GM19463 (cell line): ENCODE measurements at regions not wholly inside any gene's neighbourhood (a gene's known extent, or its start where the extent isn't known, plus 50 kb on each side); places are given as distances from the start of the nearest gene placed in this dataset.

Source experiments
- ATAC-seq: cut with Tn5 transposase; IDR thresholded peaks from one replicate; pipeline ENCODE4 v1.9.1; 2021; ENCODE audit warnings: mild to moderate bottlenecking, moderate library complexity; ENCODE audit not compliant: unreplicated experiment

DNA sequence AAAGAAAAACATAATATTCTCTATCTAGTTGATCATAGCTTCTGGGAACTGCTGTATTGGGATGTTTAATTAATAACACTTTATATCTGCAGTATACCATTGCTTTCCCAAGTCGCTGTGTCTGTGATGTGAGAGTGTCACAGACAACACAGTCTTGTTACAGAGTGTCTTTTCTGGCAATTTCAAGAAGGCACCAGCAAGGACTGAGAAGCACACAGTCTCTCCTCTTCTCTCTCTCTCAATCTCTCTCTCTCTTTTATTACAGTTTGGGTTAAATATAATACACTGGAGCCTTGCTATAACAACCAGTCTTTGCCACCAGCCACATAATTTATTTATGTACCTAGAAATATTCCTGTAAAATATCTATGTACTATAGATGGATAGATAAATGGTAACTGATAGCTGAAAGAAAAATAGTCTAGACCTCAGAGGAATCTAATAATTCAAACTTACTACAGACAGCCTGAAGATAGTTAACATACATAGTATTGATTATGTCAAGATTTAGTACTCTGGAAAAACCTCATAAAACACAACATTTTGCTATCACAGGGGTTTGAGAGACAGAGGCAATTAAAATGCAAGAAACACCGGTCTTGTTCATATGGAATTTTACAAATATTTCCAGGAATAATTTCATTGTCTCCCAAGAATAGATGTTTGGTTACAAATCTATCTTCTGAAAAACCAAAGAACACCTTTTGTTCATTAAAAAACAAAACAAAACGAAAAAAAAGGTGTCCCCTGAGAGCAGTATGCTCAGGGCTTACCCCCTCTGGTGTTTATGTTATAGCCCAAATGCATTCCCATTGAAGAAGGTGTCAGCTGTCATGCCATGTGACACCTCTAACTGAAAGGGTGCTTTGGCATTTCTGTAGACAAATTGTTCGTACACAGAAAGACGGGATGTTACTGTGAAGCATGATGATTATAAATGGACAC lies 507.8 kb downstream of the TBC1D4 start:
- ATAC-seq = no peak

DNA sequence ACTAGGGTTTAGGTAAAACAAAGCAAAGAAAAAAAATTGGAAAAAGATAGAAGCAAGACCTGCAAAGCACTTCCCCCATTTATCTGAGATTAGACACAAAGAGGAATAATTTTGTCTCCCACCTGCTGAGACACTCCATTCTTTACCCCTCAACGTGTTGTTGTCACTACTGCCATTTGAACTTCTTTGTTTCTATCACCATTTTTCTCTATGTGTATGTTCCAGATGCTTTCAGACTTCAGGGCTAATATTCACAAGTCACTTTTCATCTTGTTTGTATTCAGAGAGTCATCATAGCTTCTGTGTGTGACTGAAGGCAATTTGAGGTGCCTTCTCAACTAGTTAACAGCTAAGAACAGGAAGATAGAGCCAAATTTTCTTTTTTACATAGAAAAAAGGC lies 512.5 kb downstream of the TBC1D4 start:
- ATAC-seq = no peak

DNA sequence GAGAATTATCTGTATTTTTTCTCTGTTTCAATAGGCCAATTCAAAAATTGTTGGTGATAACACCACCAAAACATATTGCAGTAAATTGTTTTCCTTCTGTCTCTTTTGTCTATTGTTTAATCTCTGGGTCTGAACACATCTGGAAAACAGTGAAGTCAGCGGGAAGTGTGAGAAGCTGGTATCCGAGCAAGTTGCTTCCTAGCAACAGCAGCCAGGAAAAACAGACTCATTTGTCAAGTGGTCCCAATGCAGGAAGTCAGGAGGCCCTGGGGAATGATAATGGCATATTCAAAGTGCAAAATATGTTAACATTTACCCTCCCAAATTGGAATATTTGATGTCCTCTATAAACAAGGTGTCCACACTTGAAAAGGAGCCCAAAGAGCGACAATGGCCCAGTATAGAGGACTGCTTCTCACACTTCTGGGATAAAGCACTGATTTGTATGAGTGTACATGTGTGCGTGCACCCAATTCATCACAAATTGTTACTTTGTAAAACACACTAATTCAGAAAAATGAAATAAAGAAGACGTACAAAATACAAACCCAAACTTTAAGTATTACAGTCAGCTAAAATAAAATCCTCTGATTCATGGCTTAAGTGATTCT lies 515.0 kb downstream of the TBC1D4 start:
- no peak for ATAC-seq

DNA sequence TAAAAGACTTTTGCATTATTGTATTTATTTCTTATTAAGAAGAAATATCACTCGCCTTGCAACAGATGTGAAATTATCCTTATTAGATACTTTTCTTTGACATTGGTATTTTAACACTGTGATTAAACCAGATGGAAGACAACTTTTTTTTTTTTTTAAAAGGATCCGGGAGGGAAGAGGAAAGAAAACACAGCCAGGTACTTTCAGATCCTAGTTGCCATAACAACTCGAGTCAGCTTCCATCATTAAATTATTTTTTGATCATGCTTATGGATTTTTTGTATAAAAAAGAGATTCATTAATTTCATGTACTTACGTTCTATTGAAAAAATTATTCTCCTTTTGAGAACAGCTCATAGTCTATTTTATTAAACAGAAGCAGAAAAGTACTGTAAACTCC lies 515.7 kb downstream of the TBC1D4 start:
- no peak for ATAC-seq

DNA sequence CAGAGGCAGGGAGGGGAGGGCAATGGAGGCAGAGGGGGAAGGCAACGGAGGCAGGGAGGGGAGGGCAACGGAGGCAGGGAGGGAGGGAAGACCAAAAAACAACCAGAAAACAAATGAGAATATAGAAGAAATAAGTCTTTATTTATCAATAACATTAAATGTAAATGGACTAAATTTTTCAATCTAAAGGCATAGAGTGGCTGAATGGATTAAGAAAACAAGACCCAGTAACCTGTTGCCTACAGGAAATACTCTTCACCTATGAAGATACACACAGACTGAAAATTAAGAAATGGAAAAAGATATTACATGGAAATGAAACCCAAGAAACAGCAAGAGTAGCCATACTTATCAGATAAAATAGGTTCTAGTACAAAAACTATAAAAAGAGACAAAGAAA lies 536.3 kb downstream of the TBC1D4 start:
- no peak for ATAC-seq

DNA sequence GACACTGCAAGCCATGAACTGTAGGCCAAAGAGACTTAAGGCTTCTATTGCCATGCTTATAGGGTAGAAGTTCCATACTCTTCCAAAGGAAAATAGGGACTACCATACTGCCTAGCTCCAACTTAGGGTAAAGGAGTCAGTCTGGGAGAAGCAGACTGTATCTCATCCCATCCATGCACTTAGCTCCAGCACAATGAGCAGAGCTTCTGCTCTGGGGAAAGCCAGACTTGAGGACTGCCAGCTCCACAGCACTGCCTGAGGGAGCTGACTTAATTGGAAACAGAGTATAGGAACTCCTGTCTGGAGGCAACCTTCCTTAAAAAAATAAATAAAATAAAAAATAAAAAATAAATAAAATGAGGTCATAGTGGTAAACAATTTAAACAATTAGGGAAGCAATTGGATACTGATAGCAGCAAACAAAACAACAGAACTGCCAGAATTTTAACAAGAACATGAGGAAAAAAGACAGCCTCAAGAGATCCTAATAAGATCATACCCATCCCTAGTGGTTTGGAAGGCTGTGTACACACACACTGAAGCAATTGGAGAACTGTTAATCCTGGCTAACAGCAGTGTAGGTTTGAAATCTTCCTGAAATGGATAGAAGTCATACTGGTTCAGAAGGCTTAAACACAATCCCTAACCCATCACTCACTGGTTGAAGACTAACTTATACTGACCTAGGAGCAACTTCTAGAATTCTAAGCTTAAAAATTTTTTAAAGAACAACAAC lies 550.1 kb downstream of the TBC1D4 start:
- ATAC-seq = no peak

DNA sequence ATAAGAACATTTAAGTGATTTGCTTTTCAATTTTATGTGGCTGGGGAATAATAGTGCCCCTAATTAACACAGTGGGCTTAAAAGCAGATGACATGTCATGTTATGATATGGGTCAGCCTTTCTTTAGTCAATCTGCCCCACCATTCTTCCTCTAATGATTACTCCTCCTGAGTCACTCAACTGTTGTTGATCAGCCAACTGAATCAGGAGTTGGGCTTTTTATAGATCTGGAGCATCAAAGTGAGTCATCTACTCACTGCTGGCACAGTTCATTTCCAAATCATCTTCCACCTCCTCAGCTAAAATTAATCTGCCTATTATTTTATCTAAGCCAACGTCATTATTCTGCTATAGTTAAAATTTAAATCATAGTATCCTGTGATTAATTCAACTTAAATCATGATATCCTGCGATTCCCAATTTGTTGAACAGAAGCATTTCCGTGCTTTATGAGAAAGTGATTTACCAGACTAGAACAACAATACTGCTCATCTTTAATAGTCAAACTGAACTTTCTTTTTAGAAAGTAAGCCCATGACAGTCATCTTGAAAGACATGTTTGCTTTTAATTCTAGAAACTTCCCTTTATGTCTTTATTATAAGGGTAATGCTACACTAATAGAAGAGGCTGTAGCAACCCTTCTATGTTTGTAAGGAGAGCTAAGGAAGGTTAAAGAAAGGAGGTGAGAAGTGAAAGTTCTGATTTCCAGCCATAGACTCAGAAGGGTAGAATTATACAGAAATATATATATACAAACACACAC lies 551.4 kb downstream of the TBC1D4 start:
- ATAC-seq = no peak

DNA sequence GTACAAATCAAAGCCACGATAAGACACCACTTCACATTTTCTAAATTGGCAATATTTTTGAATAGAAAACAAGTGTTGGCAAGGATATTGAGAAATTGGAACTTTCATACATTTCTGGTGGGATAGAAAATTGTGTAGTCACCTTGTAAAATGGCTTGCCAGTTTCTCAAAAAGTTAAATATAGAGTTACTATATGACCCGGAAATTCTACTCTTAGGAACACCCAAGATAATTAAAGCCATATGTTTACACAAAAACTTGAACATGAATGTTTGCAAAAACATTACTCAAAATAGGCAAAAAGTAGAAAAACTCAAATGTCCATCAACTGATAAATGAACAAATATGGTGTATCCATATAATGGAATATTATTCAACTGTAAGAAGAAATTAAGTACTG lies 552.5 kb downstream of the TBC1D4 start:
- ATAC-seq = no peak

DNA sequence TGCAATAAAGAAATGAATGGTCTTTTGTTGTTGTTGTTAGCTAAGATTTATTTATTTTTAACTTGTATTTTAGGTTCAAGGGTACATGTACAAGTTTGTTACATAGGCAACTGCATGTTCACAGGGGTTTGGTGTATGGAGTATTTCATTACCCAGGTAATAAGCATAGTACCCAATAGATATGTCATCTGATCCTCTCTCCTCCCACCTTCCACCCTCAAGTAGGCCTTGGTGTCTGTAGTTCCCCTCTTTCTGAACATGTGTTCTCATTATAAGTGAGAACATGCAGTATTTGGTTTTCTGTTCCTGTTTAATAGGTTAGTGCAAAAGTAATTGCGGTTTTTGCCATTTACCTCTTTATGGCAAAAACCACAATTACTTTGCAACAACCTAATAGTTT lies 554.1 kb downstream of the TBC1D4 start:
- ATAC-seq = no peak

DNA sequence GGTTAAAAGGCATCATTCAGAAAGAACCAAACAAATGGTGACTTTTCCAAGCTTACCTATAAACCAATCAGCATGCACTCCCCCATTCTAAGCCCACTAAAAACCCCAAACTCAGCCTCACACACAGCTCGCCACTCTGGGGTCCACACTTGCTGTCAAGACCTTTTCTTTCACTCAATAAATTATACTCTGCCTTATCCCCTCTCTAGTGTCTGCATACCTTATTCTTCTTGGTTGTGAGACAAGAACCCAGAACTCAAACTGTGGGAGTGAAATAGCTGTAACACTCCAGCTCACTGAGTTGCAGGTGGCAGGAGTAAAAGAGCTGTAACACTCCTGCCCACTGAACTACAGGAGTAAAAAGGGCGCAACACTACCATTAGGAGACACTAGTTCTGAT lies 559.0 kb downstream of the TBC1D4 start:
- no peak for ATAC-seq

DNA sequence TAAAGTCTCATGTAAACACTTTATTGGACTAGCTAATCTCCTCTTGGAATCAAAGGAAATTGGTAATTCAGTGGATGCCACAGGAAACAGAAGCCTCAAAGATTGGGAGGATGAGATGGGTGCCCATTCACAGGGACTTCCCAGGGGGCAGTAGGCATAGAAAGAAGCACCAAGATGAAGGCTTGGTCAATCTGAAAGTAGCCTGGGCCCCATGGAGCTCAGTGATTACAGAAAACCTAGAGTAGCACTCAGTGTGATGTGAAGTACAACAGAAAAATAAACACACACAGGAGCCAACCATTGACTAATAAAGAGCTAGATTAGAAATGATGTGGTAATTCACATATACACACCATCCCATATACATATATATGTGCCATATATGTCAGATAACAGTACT lies 560.6 kb downstream of the TBC1D4 start:
- ATAC-seq = no peak

DNA sequence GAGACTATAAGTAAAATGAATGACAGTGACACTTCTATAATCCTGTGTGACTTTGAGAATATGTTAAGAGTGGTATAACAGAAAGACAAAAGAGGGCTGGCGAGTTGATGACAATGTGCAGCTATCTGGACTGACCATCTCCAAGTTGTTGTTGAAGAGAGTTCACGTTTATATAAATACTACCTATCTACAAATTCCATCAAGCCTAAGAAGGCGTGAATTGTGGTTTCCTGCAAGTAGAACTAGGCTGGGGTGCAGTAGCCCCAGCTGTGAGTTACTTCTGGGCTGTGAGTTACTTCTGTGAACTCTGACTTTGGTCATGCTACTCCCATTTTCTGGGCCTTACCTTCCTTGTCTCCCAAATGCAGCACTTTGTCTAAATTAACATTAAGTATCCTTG lies 561.0 kb downstream of the TBC1D4 start:
- ATAC-seq = no peak

DNA sequence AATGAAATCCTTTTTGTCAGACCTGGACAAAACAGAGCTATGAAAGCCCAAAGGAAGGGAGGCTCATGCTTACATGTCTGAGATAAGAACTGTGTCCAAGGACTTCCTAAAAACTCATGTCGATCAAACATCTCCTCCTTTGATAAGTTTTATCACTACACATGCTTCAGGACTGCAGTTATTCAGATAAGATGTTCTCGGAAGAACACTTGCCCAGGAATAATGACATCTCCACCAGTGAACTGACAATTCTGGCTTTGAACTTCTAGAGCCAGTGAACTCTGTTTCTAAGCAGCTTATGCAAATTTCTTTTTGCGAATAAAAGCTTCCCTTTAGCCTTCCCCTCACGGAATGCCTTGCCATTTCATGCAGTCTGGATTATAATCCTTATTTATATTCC lies 561.6 kb downstream of the TBC1D4 start:
- ATAC-seq = no peak

DNA sequence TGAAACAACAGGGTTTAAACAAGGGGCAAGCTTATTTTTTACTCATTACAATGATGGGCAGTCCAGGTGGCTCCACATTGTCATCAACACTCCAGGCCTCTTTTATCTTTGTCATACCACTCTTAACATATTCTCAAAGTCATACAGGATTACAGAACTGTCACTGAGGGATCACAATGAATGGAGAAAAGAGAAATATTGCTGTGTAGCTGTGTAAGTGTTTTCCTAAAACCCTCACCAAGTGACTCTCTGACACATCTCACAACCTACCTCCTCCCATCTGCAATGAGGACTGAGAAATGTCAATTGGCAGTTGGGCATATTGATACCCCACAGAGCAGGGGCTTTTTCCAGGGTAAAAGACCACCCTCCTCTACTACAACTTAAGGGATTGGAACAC lies 562.1 kb downstream of the TBC1D4 start:
- no peak for ATAC-seq

DNA sequence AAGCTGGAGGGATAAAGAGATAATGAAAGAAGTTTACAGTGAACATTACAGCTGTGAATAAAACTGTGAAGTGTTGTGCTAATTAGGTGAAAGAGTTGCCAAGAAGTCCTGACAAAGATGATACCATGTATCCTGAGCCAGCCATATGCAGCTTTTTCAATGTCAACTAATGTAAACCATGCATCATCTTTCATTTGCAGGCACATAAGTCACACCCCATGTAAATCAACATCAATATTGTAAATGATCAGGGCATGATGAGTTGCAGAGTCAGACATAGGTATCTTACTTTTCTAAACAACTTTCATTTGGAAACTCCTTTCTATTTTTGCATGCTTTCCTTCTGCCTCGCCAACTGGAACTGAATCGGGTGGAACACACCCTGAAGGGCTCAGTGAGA lies 569.1 kb downstream of the TBC1D4 start:
- ATAC-seq = no peak

DNA sequence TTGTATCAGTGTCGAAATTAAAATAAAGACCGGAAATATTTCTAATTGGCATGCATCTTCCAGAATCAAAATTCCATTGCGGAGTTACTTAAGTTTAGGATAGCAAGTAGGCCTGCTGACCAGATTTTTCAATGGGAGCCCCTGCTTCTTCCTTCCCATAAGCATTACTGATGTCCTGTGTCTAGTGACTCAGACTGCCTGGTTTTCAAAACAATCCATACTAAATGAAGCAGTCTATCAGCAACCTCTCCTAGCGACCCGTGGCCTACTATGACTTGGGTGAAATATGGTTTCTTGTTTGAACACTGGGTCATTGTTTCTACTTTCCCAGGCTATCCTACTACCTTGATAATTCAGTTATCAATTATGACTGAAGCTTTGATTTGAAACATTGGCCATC lies 571.6 kb downstream of the TBC1D4 start:
- no peak for ATAC-seq

DNA sequence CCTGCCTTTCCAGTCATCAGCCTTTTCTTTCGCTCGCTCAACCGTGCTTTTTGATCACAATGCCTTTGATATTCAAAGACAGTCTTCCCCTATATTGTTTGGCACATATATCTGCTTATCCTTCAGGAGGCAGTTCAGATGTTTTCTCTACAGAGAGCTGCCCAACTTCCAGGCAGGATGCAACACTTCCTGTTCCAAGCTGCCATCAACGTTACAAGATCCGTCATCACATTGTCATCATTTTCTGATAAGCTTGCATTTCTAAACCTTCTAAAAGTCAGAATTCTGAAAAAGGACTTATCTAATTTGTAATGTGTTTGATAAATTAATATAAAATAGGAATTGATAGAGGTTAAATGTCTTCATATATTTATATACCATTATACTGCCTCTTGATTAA lies 574.2 kb downstream of the TBC1D4 start:
- no peak for ATAC-seq

DNA sequence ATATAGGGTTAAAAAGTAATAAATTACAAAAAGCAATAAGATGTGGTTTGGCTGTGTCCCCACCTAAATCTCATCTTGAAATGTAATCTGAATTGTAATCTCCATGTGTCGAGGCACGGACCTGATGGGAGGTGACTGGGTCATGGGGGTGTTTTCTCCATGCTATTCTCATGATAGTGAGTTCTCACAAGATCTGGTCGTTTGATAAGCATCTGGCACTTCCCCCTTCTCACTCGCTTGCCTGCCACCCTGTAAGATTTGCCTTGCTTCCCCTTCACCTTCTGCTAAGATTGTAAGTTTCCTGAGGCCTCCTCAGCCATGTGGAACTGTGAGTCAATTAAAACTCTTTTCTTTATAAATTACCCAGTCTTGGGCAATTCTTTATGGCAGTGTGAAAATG lies 577.4 kb downstream of the TBC1D4 start:
- no peak for ATAC-seq

DNA sequence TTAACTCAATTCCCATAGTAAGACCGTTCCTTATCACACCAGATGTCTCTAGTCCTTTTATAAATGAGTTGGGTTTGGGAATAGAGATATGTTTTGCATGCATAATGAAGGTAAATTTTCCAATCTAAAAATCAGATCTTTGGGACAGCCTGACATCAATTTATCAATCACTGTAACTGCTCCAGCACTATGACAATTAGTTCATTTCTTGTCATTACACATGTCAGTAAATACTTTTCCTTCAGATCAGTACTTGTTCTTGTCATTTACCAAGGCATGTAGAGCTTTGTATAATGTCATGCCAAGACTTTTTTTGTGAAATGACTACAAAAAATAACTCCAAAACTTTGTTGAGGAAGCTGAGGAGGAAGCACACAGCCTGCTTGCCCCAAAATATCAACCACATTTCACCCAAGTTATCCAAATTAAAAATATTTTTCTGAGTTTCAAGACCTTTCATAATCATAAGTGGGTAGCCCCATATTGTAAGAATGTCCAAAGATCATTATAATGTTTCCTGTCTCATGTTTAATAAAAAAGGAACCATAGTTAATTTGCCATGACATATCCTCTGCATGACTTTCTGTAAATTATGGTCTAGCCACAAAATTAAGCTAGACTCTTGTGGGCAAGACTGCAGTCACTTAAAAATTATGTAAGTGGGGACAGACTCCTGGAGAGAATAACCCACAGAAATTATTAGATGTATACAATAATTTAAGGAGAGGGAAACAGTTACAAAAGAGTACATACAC lies 586.8 kb downstream of the TBC1D4 start:
- no peak for ATAC-seq

DNA sequence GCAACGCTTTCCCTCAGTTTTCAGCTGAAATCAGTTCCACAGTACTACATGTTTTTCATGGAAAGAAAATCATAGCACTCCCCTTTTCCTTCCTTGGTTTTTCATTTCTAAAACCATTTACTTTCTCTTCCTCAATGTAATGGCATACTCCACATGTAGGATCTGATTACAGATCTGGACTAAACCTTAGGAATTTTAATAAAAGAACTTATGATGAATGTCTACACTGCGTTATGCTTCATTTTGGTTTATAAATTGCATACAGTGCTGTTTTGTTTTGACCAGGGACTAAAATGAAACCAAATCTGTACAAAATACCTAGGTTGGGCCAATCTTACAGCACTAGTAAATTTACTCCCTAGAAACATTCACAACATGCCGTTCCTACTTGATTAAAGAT lies 589.9 kb downstream of the TBC1D4 start:
- no peak for ATAC-seq
